C4-2B (cell line): ENCODE measurements at regions not wholly inside any gene's neighbourhood (a gene's known extent, or its start where the extent isn't known, plus 50 kb on each side); places are given as distances from the start of the nearest gene placed in this dataset.

Source experiments
- H3K27ac ChIP-seq: fragments of 450-650 bp; 2 replicates; pipeline ENCODE4 v1.5.1; 2017
- CTCF ChIP-seq: fragments of 450-650 bp; conservative IDR thresholded peaks from 2 replicates; pipeline ENCODE4 v1.5.1; 2017; ENCODE audit warnings: mild to moderate bottlenecking
- ZFX ChIP-seq: fragments of 450-650 bp; IDR thresholded peaks from 2 replicates; pipeline ENCODE4 v1.6.1; 2017

- no peak overlapping the region for H3K27ac ChIP-seq
- no peak for TF ChIP-seq CTCF
- TF ChIP-seq ZFX: no peak
Measured at GRCh38 chr11:113572136-113572735, 97.0 kb upstream of the DRD2 start.

GRCh38 chr11:113571531-113571930, 96.3 kb upstream of the DRD2 start:
- no peak overlapping the region for H3K27ac ChIP-seq
- no peak for TF ChIP-seq CTCF
- no peak for TF ChIP-seq ZFX

GRCh38 chr11:113570906-113571305, 95.7 kb upstream of the DRD2 start:
- H3K27ac ChIP-seq: no peak overlapping the region
- TF ChIP-seq CTCF (no peak), ZFX (no peak)

DNA sequence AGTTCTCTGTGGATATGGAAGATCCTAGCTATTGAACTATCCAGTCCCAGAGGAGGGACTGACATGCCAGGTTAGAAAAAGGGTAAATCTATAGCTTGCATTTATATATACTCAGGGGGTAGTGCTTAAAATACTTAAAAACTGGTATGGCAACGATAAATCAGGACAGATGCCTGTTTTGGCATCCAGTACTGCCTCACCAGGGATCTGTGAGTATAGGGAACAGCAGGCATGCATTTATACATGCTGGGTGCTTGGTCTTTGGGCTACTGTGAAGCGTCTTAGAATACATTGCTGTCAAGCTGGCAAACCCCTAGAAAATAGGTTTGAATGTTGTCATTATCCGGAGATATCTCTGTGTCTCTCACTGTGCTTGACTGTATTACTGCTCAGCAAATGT, 94.2 kb upstream of the DRD2 start:
- TF ChIP-seq CTCF: no peak
- TF ChIP-seq ZFX: no peak
- H3K27ac ChIP-seq: no peak overlapping the region

DNA sequence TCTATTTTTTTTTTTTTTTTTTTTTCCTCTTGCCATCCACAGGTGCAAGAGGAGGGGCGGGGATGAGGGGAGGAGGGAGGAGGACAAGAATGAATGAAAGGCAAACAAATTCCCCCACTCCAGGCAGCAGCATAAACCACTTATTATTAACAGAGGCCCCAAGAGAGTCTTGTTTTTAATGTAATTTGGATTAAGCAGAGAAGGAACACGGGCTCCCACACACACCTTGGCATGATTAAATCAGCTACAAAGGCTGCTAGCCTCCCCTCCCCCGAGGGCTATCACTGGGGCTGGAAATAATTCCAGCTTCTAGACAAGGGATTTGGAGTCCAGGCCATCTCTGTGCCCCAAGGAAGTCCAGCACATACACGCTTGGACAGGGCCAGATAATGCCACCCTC, 93.4 kb upstream of the DRD2 start:
- no peak for TF ChIP-seq ZFX
- no peak for TF ChIP-seq CTCF
- H3K27ac ChIP-seq: no peak overlapping the region

GRCh38 chr11:113567867-113568544, 92.8 kb upstream of the DRD2 start:
- TF ChIP-seq ZFX (no peak), CTCF (no peak)

DNA sequence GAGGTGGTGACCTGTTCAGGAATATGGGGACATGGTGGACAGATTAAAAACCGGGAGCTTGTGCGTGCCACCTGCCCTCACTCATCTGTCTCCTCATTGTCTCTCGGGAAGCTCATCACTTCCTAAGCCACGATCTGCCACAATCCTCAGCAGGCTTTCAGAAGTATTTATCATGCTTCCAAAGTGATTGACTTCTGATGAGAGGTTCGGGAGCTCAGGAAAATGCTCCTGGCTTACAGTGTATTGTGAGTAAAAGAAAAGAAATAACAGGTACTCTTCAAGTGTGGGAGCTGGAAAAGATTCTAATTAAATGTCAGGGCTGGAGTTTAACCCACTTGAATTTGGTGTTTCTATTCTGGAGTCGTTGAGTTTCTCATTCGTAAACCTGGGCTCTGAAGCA, 91.9 kb upstream of the DRD2 start:
- no peak overlapping the region for H3K27ac ChIP-seq
- TF ChIP-seq CTCF (no peak), ZFX (no peak)

More at GRCh38 chr11:113567867-113568544, 92.8 kb upstream of the DRD2 start:
- H3K27ac ChIP-seq: no peak overlapping the region
